B cell (primary cell): ENCODE measurements at regions not wholly inside any gene's neighbourhood (a gene's known extent, or its start where the extent isn't known, plus 50 kb on each side); places are given as distances from the start of the nearest gene placed in this dataset.

Experiments
- ATAC-seq: fragments of 200-7000 bp; cut with Tn5 transposase; one replicate; pipeline ENCODE4 v1.10.0; 2021; ENCODE audit warnings: low read depth, mild to moderate bottlenecking, moderate number of reproducible peaks, moderate library complexity
- CTCF ChIA-PET: fragments of 350-600 bp; sonication (Branson Sonifier 250); formaldehyde crosslinking; loops from one replicate; lab custom pipeline; 2021; ENCODE audit warnings: antibody characterized with exemption, inconsistent platforms; lab: Charles Lee
- POLR2A ChIA-PET: fragments of 350-600 bp; sonication (Branson Sonifier 250); formaldehyde crosslinking; loops from one replicate; lab custom pipeline; 2021; ENCODE audit warnings: antibody characterized with exemption; lab: Charles Lee
- DNase-seq: peaks from one replicate; pipeline ENCODE4 v3.0.0; 2013
- H2AFZ ChIP-seq: 2 replicates; pipeline ENCODE4 v1.6.1; 2012; ENCODE audit warnings: mild to moderate bottlenecking, low read depth, low read length; ENCODE audit not compliant: insufficient read depth, poor library complexity, severe bottlenecking
- H3K27ac ChIP-seq, 2 donors: 1 replicate in 1 of 2; 2 replicates in 1 of 2; pipeline ENCODE4 v1.5.1; 2012 to 2013; ENCODE audit warnings: low read length in 2 of 2, mild to moderate bottlenecking in 2 of 2, moderate library complexity in 1 of 2
- H3K27me3 ChIP-seq, 4 experiments: fragments of 200-600 bp in 1 of 4; sonication (generic) in 1 of 4; replicated peaks in 1 of 4; 1 replicate in 2 of 4; 2 replicates in 2 of 4; pipeline versions ENCODE4 v1.6.1 to v1.7.0; 2013 to 2016; ENCODE audit warnings: low read length in 3 of 4, mild to moderate bottlenecking in 2 of 4, mixed read lengths in 1 of 4, moderate library complexity in 1 of 4; ENCODE audit not compliant: insufficient read depth in 4 of 4, control insufficient read depth in 3 of 4; ENCODE audit errors: control extremely low read depth in 1 of 4
- H3K36me3 ChIP-seq, 2 experiments: replicated peaks in 1 of 2; 1 replicate in 1 of 2; 2 replicates in 1 of 2; pipeline versions ENCODE4 v1.6.1 to v1.7.1; 2013; ENCODE audit warnings: low read length in 1 of 2; ENCODE audit not compliant: insufficient read depth in 2 of 2, control insufficient read depth in 1 of 2; ENCODE audit errors: control extremely low read depth in 1 of 2, extremely low read depth in 1 of 2
- H3K4me1 ChIP-seq, 2 donors: fragments of 200-600 bp in 1 of 2; sonication (generic) in 1 of 2; 1 replicate in 1 of 2; 2 replicates in 1 of 2; pipeline versions ENCODE4 v1.5.1 to v1.6.1; 2013 to 2017; ENCODE audit warnings: low read length in 2 of 2; ENCODE audit not compliant: control insufficient read depth in 2 of 2, insufficient read depth in 2 of 2
- H3K4me2 ChIP-seq: replicated peaks from 2 replicates; pipeline ENCODE3; 2012; ENCODE audit warnings: mild to moderate bottlenecking, low read depth, low read length; ENCODE audit not compliant: poor library complexity, severe bottlenecking
- H3K4me3 ChIP-seq, 5 experiments: fragments of 200-600 bp in 1 of 5; sonication (generic) in 1 of 5; 1 replicate in 3 of 5; 2 replicates in 2 of 5; pipeline versions ENCODE4 v1.5.1 to v1.7.0; 2011 to 2016; ENCODE audit warnings: low read length in 4 of 5, mild to moderate bottlenecking in 4 of 5, low read depth in 2 of 5, control low read depth in 1 of 5, moderate library complexity in 1 of 5; ENCODE audit not compliant: insufficient read depth in 1 of 5; ENCODE audit errors: control extremely low read depth in 1 of 5, extremely low read depth in 1 of 5
- H3K79me2 ChIP-seq: fragments of 200-600 bp; sonication (generic); one replicate; pipeline ENCODE4 v1.6.0; 2016; ENCODE audit warnings: low read length; ENCODE audit not compliant: control insufficient read depth, insufficient read depth
- H3K9ac ChIP-seq: fragments of 200-600 bp; sonication (generic); 2 replicates; pipeline ENCODE4 v1.6.1; 2017; ENCODE audit warnings: mild to moderate bottlenecking, low read length, moderate library complexity
- H3K9me3 ChIP-seq, 3 donors: one replicate each; pipeline versions ENCODE4 v1.6.1 to v1.7.1; 2013; ENCODE audit warnings: low read length in 2 of 3; ENCODE audit not compliant: control insufficient read depth in 2 of 3, insufficient read depth in 1 of 3; ENCODE audit errors: control extremely low read depth in 1 of 3
- H4K20me1 ChIP-seq: 2 replicates; pipeline ENCODE4 v1.6.0; 2012; ENCODE audit warnings: mild to moderate bottlenecking, low read length; ENCODE audit not compliant: insufficient read depth, control insufficient read depth, poor library complexity, severe bottlenecking
- H3K27ac Mint-ChIP-seq: one replicate; pipeline ENCODE4 v1.8.0; 2021; ENCODE audit warnings: mixed read lengths
- H3K27me3 Mint-ChIP-seq: one replicate; pipeline ENCODE4 v1.8.0; 2021; ENCODE audit warnings: mixed read lengths
- H3K4me1 Mint-ChIP-seq: one replicate; pipeline ENCODE4 v1.8.0; 2021; ENCODE audit warnings: mixed read lengths
- H3K4me3 Mint-ChIP-seq: one replicate; pipeline ENCODE4 v1.8.0; 2021; ENCODE audit warnings: mixed read lengths
- H3K9me3 Mint-ChIP-seq: one replicate; pipeline ENCODE4 v1.8.0; 2022; ENCODE audit warnings: mixed read lengths; ENCODE audit not compliant: insufficient read depth
- EZH2 ChIP-seq: IDR thresholded peaks from 2 replicates; pipeline ENCODE4 v1.6.1; 2012; ENCODE audit warnings: borderline replicate concordance, low read depth, mild to moderate bottlenecking, moderate library complexity, low read length; ENCODE audit not compliant: insufficient read depth, poor library complexity, severe bottlenecking
- WGBS: methylation state at CpG from one replicate; pipeline ENCODE4 v1.1.5; 2013; ENCODE audit warnings: missing lambda C conversion rate; ENCODE audit not compliant: insufficient coverage; 5-methylcytosine and 5-hydroxymethylcytosine counted together
- intact Hi-C: fragments of 100-400 bp; cut with micrococcal nuclease; formaldehyde crosslinking; loops from one replicate; pipeline ENCODE4 v1.10.0; 2022
- TF ChIP-seq, protein P1 (sequence below): fragments of 200-600 bp; IDR thresholded peaks from one replicate; pipeline ENCODE4 v1.8.0; 2022; ENCODE audit warnings: antibody characterized with exemption, mild to moderate bottlenecking

GRCh38 chr6:23681743-23682142, 444.3 kb upstream of the NRSN1 start:
- CTCF ChIA-PET, result no interaction called here

GRCh38 chr6:23688650-23689049, 437.4 kb upstream of the NRSN1 start:
- intact Hi-C loops, result no loop called here
- H3K9me3 Mint-ChIP-seq, result peaks cover 3% of the 10 kb centered on the region
- ATAC-seq, result no peak
- H3K27ac Mint-ChIP-seq, result no peak overlapping the region
- ChIA-PET POLR2A (no interaction called here), CTCF (no interaction called here)
- H3K27me3 ChIP-seq, result no peaks in the 10 kb centered on the region
- no peaks in the 10 kb centered on the region for H3K79me2 ChIP-seq
- H3K9me3 ChIP-seq, result peaks cover 0 to 4% (median 0%) of the 10 kb centered on the region in 3 donors
- no peak overlapping the region for H2AFZ ChIP-seq
- no peaks in the 10 kb centered on the region for H3K4me1 ChIP-seq
- no peak for DNase-seq
- WGBS, result 95% methylated on average over 13 of the region's 15 CpGs
- no peaks in the 10 kb centered on the region for H3K27me3 Mint-ChIP-seq
- no peaks in the 10 kb centered on the region for H3K36me3 ChIP-seq
- H4K20me1 ChIP-seq, result no peaks in the 10 kb centered on the region
- no peaks in the 10 kb centered on the region for H3K4me1 Mint-ChIP-seq
- no peak overlapping the region for H3K4me2 ChIP-seq
- H3K4me3 ChIP-seq, result no peak overlapping the region
- H3K27ac ChIP-seq, result no peak overlapping the region
- no peak overlapping the region for H3K9ac ChIP-seq
- H3K4me3 Mint-ChIP-seq, result no peak overlapping the region
- TF ChIP-seq, protein P1, sequence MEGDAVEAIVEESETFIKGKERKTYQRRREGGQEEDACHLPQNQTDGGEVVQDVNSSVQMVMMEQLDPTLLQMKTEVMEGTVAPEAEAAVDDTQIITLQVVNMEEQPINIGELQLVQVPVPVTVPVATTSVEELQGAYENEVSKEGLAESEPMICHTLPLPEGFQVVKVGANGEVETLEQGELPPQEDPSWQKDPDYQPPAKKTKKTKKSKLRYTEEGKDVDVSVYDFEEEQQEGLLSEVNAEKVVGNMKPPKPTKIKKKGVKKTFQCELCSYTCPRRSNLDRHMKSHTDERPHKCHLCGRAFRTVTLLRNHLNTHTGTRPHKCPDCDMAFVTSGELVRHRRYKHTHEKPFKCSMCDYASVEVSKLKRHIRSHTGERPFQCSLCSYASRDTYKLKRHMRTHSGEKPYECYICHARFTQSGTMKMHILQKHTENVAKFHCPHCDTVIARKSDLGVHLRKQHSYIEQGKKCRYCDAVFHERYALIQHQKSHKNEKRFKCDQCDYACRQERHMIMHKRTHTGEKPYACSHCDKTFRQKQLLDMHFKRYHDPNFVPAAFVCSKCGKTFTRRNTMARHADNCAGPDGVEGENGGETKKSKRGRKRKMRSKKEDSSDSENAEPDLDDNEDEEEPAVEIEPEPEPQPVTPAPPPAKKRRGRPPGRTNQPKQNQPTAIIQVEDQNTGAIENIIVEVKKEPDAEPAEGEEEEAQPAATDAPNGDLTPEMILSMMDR, result no peak
- TF ChIP-seq EZH2, result no peak

More at GRCh38 chr6:23681743-23682142, 444.3 kb upstream of the NRSN1 start:
- intact Hi-C loops, result no loop called here
- 100% methylated on average over 2 of the region's 3 CpGs for WGBS
- no peak overlapping the region for H3K4me3 Mint-ChIP-seq
- Histone ChIP-seq H3K79me2 (no peaks in the 10 kb centered on the region), H3K27ac (no peak overlapping the region), H3K4me3 (no peak overlapping the region), H4K20me1 (no peaks in the 10 kb centered on the region), H3K27me3 (no peaks in the 10 kb centered on the region), H3K9ac (no peak overlapping the region), H3K9me3 (peaks cover 0 to 8% (median 0%) of the 10 kb centered on the region in 3 donors), H3K4me2 (no peak overlapping the region), H3K36me3 (no peaks in the 10 kb centered on the region), H3K4me1 (no peaks in the 10 kb centered on the region), H2AFZ (no peak overlapping the region)
- ATAC-seq (no peak), DNase-seq (no peak)
- no peaks in the 10 kb centered on the region for H3K4me1 Mint-ChIP-seq
- POLR2A ChIA-PET, result no interaction called here
- no peaks in the 10 kb centered on the region for H3K27me3 Mint-ChIP-seq
- TF ChIP-seq, protein P1, result no peak
- TF ChIP-seq EZH2, result no peak
- H3K27ac Mint-ChIP-seq, result no peak overlapping the region
- H3K9me3 Mint-ChIP-seq, result peaks cover 3% of the 10 kb centered on the region
